SU-DHL-6 (cell line): ENCODE measurements at regions not wholly inside any gene's neighbourhood (a gene's known extent, or its start where the extent isn't known, plus 50 kb on each side); places are given as distances from the start of the nearest gene placed in this dataset.

ENCODE experiments used
- H2AFZ ChIP-seq: fragments of 200-600 bp; sonication (generic); 2 replicates; pipeline ENCODE4 v1.6.1; 2014; ENCODE audit warnings: low read depth, mild to moderate bottlenecking, moderate library complexity, mixed read lengths, antibody characterized with exemption, low read length; ENCODE audit not compliant: severe bottlenecking
- H3F3A ChIP-seq: fragments of 200-600 bp; shearing (Covaris generic); 2 replicates; pipeline ENCODE4 v1.6.0; 2016; ENCODE audit warnings: antibody characterized with exemption, mild to moderate bottlenecking; ENCODE audit not compliant: insufficient read depth
- H3K27ac ChIP-seq: fragments of 200-600 bp; sonication (generic); 2 replicates; pipeline ENCODE4 v1.5.1; 2016; ENCODE audit warnings: low read depth, mild to moderate bottlenecking, low read length, moderate library complexity, mixed read lengths
- H3K27me3 ChIP-seq: fragments of 200-600 bp; sonication (generic), shearing (Covaris generic); 2 replicates; pipeline ENCODE4 v1.6.0; 2014; ENCODE audit warnings: mild to moderate bottlenecking, low read length
- H3K36me3 ChIP-seq: fragments of 200-600 bp; sonication (generic); 2 replicates; pipeline ENCODE4 v1.6.1; 2014; ENCODE audit warnings: mild to moderate bottlenecking, low read length, mixed read lengths
- H3K4me2 ChIP-seq: fragments of 300-600, 200-600 bp; shearing (Covaris generic), sonication (generic); 2 replicates; pipeline ENCODE4 v1.6.0; 2014; ENCODE audit warnings: low read length, low read depth, mild to moderate bottlenecking; ENCODE audit not compliant: poor library complexity, severe bottlenecking
- H3K4me3 ChIP-seq: fragments of 200-600 bp; sonication (generic); 2 replicates; pipeline ENCODE4 v1.5.1; 2014; ENCODE audit warnings: antibody characterized with exemption, low read length, mild to moderate bottlenecking, mixed read lengths; ENCODE audit not compliant: insufficient read depth, poor library complexity, severe bottlenecking
- H3K79me2 ChIP-seq: fragments of 200-600 bp; sonication (generic); 2 replicates; pipeline ENCODE4 v1.6.1; 2014; ENCODE audit warnings: mild to moderate bottlenecking, low read length, moderate library complexity; ENCODE audit not compliant: insufficient read depth
- H3K9ac ChIP-seq: fragments of 200-600 bp; sonication (generic); 2 replicates; pipeline ENCODE4 v1.7.0; 2014; ENCODE audit warnings: mild to moderate bottlenecking, low read length
- H3K9me2 ChIP-seq: fragments of 200-600 bp; sonication (generic); replicated peaks from 2 replicates; pipeline ENCODE4 v1.6.1; 2014; ENCODE audit warnings: low read length; ENCODE audit not compliant: insufficient read depth
- H3K9me3 ChIP-seq: fragments of 200-600 bp; sonication (generic); 2 replicates; pipeline ENCODE4 v1.6.1; 2014; ENCODE audit warnings: low read length, mixed read lengths; ENCODE audit not compliant: insufficient read depth
- H4K20me1 ChIP-seq: fragments of 200-600 bp; sonication (generic); 2 replicates; pipeline ENCODE4 v1.6.1; 2014; ENCODE audit warnings: low read depth, mild to moderate bottlenecking, antibody characterized with exemption, low read length, moderate library complexity, mixed read lengths
- CTCF ChIP-seq: fragments of 200-600 bp; sonication (generic); IDR thresholded peaks from one replicate; pipeline ENCODE4 v1.5.1; 2017; ENCODE audit warnings: antibody characterized with exemption, mild to moderate bottlenecking, low read length, moderate library complexity; ENCODE audit not compliant: insufficient read depth, poor library complexity, severe bottlenecking
- EZH2phosphoT487 ChIP-seq: fragments of 200-600 bp; sonication (generic), shearing (Covaris generic); conservative IDR thresholded peaks from 2 replicates; pipeline ENCODE4 v1.6.1; 2018; ENCODE audit warnings: mild to moderate bottlenecking, antibody characterized with exemption, low read length, moderate library complexity, mixed read lengths

GRCh38 chrX:45584717-45585116, 384.0 kb upstream of the DIPK2B start:
- TF ChIP-seq EZH2phosphoT487 (no peak), CTCF (no peak)
- no peaks in the 10 kb centered on the region for H3K9me2 ChIP-seq
- no peak overlapping the region for H3K4me3 ChIP-seq
- no peak overlapping the region for H3K9ac ChIP-seq
- H4K20me1 ChIP-seq = no peaks in the 10 kb centered on the region
- H3K27me3 ChIP-seq = no peaks in the 10 kb centered on the region
- H3K9me3 ChIP-seq = no peaks in the 10 kb centered on the region
- no peaks in the 10 kb centered on the region for H3K79me2 ChIP-seq
- H3F3A ChIP-seq = no peaks in the 10 kb centered on the region
- H3K27ac ChIP-seq = no peak overlapping the region
- no peak overlapping the region for H2AFZ ChIP-seq
- no peaks in the 10 kb centered on the region for H3K36me3 ChIP-seq
- no peak overlapping the region for H3K4me2 ChIP-seq

DNA sequence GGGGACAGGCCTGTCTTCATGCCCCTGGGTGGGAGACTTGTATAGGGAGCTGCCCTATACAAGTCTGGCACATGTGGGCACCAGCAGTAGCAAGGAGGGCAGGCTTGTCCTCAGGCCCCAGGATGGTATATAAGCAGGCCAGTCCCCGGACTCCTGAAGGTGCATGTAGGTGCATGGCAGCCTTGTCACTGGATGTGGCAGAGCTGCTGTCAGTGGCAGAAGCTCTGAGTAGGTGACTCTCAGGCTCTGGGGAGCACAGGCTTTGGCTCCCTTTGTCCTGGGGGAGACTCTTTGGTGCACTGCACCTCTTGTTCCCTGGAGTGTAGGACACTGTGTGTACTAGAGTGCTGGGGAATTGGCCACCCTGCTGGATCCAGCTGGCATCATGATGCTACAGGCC, 376.7 kb upstream of the DIPK2B start:
- H3F3A ChIP-seq = no peaks in the 10 kb centered on the region
- no peak overlapping the region for H3K4me3 ChIP-seq
- no peaks in the 10 kb centered on the region for H3K9me2 ChIP-seq
- no peak overlapping the region for H2AFZ ChIP-seq
- H3K27ac ChIP-seq = no peak overlapping the region
- H3K4me2 ChIP-seq = no peak overlapping the region
- H3K79me2 ChIP-seq = no peaks in the 10 kb centered on the region
- H4K20me1 ChIP-seq = no peaks in the 10 kb centered on the region
- no peak overlapping the region for H3K9ac ChIP-seq
- H3K9me3 ChIP-seq = no peaks in the 10 kb centered on the region
- H3K27me3 ChIP-seq = no peaks in the 10 kb centered on the region
- TF ChIP-seq CTCF = no peak
- TF ChIP-seq EZH2phosphoT487 = no peak
- no peaks in the 10 kb centered on the region for H3K36me3 ChIP-seq

DNA sequence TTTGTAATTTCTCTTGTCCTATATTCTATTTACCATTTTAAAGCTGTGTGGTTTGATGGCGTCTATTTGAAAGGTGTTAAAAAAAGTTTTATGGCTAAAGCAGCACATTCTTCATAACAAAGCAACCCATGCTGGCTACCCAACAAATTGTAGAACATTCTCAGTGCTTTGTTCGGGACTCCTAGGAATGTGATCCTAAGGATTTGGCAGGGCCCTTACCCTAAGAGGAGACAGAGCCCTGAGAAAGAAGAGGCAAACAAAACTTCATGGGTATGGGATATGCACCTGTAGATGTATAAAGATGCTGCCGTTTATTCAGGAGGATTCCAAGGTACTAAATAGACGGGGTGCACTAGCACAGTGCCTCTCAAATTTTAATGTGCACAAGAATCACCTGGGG, 370.8 kb upstream of the DIPK2B start:
- Histone ChIP-seq H3K27me3 (no peaks in the 10 kb centered on the region), H2AFZ (no peak overlapping the region), H3K79me2 (no peaks in the 10 kb centered on the region), H3K9me2 (no peaks in the 10 kb centered on the region), H3K9ac (no peak overlapping the region), H3K4me2 (no peak overlapping the region), H3K9me3 (no peaks in the 10 kb centered on the region), H3F3A (no peaks in the 10 kb centered on the region), H3K4me3 (no peak overlapping the region), H3K36me3 (no peaks in the 10 kb centered on the region), H4K20me1 (no peaks in the 10 kb centered on the region), H3K27ac (no peak overlapping the region)
- TF ChIP-seq EZH2phosphoT487 = no peak

GRCh38 chrX:45566456-45566855, 365.8 kb upstream of the DIPK2B start:
- no peaks in the 10 kb centered on the region for H3K9me2 ChIP-seq
- no peak overlapping the region for H2AFZ ChIP-seq
- H3K36me3 ChIP-seq = no peaks in the 10 kb centered on the region
- TF ChIP-seq CTCF = no peak
- no peak for TF ChIP-seq EZH2phosphoT487
- no peaks in the 10 kb centered on the region for H3K9me3 ChIP-seq
- H3K27me3 ChIP-seq = no peaks in the 10 kb centered on the region
- H3K27ac ChIP-seq = no peak overlapping the region
- no peaks in the 10 kb centered on the region for H3K79me2 ChIP-seq
- H3K4me3 ChIP-seq = no peak overlapping the region
- no peak overlapping the region for H3K9ac ChIP-seq
- no peaks in the 10 kb centered on the region for H4K20me1 ChIP-seq
- H3F3A ChIP-seq = no peaks in the 10 kb centered on the region
- no peak overlapping the region for H3K4me2 ChIP-seq
